T-helper 9 cell (primary cell): ENCODE measurements at regions not wholly inside any gene's neighbourhood (a gene's known extent, or its start where the extent isn't known, plus 50 kb on each side); places are given as distances from the start of the nearest gene placed in this dataset.

ENCODE experiments used
- DNase-seq: peaks from one replicate; pipeline ENCODE4 v3.0.0-alpha.2; 2020

- no peak for DNase-seq
These were observed 269.4 kb downstream of the LOXHD1 start for GRCh38 chr18:46387441-46388131.

GRCh38 chr18:46388286-46388685, 268.7 kb downstream of the LOXHD1 start:
- no peak for DNase-seq

GRCh38 chr18:46392576-46392975, 264.4 kb downstream of the LOXHD1 start:
- no peak for DNase-seq

- DNase-seq, result no peak
These were observed 263.8 kb downstream of the LOXHD1 start for GRCh38 chr18:46393230-46393629.

- DNase-seq, result no peak
These were observed 263.1 kb downstream of the LOXHD1 start for GRCh38 chr18:46393961-46394360.

- no peak for DNase-seq
These were observed 261.2 kb downstream of the LOXHD1 start for GRCh38 chr18:46395795-46396194.

- no peak for DNase-seq
These were observed 259.8 kb downstream of the LOXHD1 start for GRCh38 chr18:46397174-46397573.

GRCh38 chr18:46398005-46398404, 259.0 kb downstream of the LOXHD1 start:
- DNase-seq, result no peak

GRCh38 chr18:46398625-46399024, 258.4 kb downstream of the LOXHD1 start:
- DNase-seq, result no peak

GRCh38 chr18:46399303-46399702, 257.7 kb downstream of the LOXHD1 start:
- DNase-seq, result no peak

GRCh38 chr18:46400449-46400848, 256.6 kb downstream of the LOXHD1 start:
- DNase-seq, result no peak

- DNase-seq, result no peak
These were observed 255.4 kb downstream of the LOXHD1 start for GRCh38 chr18:46401486-46402070.

GRCh38 chr18:46402396-46402795, 254.6 kb downstream of the LOXHD1 start:
- DNase-seq, result no peak

GRCh38 chr18:46402945-46403344, 254.1 kb downstream of the LOXHD1 start:
- no peak for DNase-seq

GRCh38 chr18:46405832-46406538, 251.0 kb downstream of the LOXHD1 start:
- no peak for DNase-seq

- DNase-seq, result no peak
These were observed 250.5 kb downstream of the LOXHD1 start for GRCh38 chr18:46406539-46406932.

- no peak for DNase-seq
These were observed 249.4 kb downstream of the LOXHD1 start for GRCh38 chr18:46407486-46408166.

GRCh38 chr18:46408334-46408987, 248.6 kb downstream of the LOXHD1 start:
- DNase-seq, result no peak

- DNase-seq, result no peak
These were observed 245.7 kb downstream of the LOXHD1 start for GRCh38 chr18:46411191-46411828.

GRCh38 chr18:46411867-46412690, 244.9 kb downstream of the LOXHD1 start:
- DNase-seq, result no peak

GRCh38 chr18:46412916-46413315, 244.1 kb downstream of the LOXHD1 start:
- DNase-seq, result no peak

- no peak for DNase-seq
These were observed 243.3 kb downstream of the LOXHD1 start for GRCh38 chr18:46413684-46414083.
